ENCODE measurements at regions not wholly inside any gene's neighbourhood (a gene's known extent, or its start where the extent isn't known, plus 50 kb on each side); places are given as distances from the start of the nearest gene placed in this dataset.
"Not testable (repeated sequence)": the region's sequence is repeated elsewhere in the genome, so short reads cannot be mapped to it uniquely, and the experiment has no call there.

DNA sequence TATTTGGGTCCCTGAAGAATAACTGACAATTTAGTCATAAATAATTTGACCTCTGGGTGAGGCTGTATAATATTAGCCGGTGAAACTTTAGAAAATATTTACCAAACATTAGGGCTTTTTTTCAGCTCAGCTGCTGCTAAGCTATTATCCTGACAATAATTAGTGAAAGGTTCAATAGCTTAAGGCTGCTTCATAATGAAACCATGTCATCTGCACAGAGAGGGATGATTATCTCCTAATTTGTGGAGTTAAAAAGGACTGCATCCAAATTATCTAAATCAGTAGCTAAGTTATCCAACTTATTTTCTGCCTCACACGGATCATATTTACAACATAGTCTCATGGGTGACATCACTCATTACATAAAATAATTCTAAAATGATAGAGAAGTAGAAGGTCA, 1249.8 kb downstream of the RAPGEF2 start:
- 61% methylated on average over 2 of the region's 2 CpGs for WGBS
- Histone ChIP-seq H3K4me1 (no peaks in the 10 kb centered on the region), H3K27ac (replicated peaks in 1 of 4) (no peak overlapping the region), H3K27me3 (no peaks in the 10 kb centered on the region), H3K36me3 (no peaks in the 10 kb centered on the region), H3K9me3 (no peaks in the 10 kb centered on the region), H3K4me3 (no peak overlapping the region)
- no peak for TF ChIP-seq EP300 (IDR thresholded peaks at IDR 0.05)
- TF ChIP-seq CTCF (IDR thresholded peaks at IDR 0.05), result no peak
- TF ChIP-seq POLR2A (IDR thresholded peaks at IDR 0.05; ENCODE audit: low read depth), result no peak
- no peak for TF ChIP-seq POLR2AphosphoS5 (IDR thresholded peaks at IDR 0.05)
- DNase-seq (ENCODE audit: extremely low spot score), result no peak
- intact Hi-C loops (cut with DNase I), result no loop called here

DNA sequence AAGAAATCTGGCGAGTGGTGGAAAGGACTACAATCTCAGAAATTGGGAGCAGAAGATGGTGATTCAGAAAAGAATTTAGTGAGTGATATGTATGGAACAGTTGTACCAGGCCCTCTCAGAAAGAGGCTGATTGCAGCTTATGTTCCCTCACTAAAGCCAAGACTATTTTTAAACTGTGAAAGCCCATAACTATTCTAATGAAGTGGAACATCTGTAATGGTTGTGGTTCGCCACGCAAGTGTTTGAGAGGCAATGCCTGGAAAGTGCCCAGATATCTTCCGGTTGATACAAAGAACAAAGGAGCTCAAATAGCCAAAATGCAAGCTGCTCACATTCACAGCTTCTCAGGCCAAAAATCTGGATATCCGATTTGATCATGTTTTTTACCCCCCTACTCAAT, 1250.7 kb downstream of the RAPGEF2 start:
- H3K27me3 ChIP-seq, result no peaks in the 10 kb centered on the region
- DNase-seq (ENCODE audit: extremely low spot score), result no peak
- H3K4me1 ChIP-seq, result no peaks in the 10 kb centered on the region
- no peak for TF ChIP-seq POLR2A (IDR thresholded peaks at IDR 0.05; ENCODE audit: low read depth)
- no peak for TF ChIP-seq CTCF (IDR thresholded peaks at IDR 0.05)
- TF ChIP-seq EP300 (IDR thresholded peaks at IDR 0.05), result no peak
- no peak for TF ChIP-seq POLR2AphosphoS5 (IDR thresholded peaks at IDR 0.05)
- no peak overlapping the region for H3K27ac ChIP-seq (replicated peaks in 1 of 4)
- H3K36me3 ChIP-seq, result no peaks in the 10 kb centered on the region
- WGBS, result 73% methylated on average over 5 of the region's 5 CpGs
- intact Hi-C loops (cut with DNase I), result no loop called here
- no peak overlapping the region for H3K4me3 ChIP-seq
- H3K9me3 ChIP-seq, result no peaks in the 10 kb centered on the region

- 81% methylated on average over 3 of the region's 3 CpGs for WGBS
- intact Hi-C loops (cut with DNase I), result no loop called here
- no peaks in the 10 kb centered on the region for H3K36me3 ChIP-seq
- H3K4me1 ChIP-seq, result no peaks in the 10 kb centered on the region
- no peaks in the 10 kb centered on the region for H3K27me3 ChIP-seq
- H3K4me3 ChIP-seq, result no peak overlapping the region
- no peaks in the 10 kb centered on the region for H3K9me3 ChIP-seq
- DNase-seq (ENCODE audit: extremely low spot score), result no peak
- no peak overlapping the region for H3K27ac ChIP-seq (replicated peaks in 1 of 4)
- TF ChIP-seq POLR2AphosphoS5 (IDR thresholded peaks at IDR 0.05) (no peak), POLR2A (IDR thresholded peaks at IDR 0.05; ENCODE audit: low read depth) (no peak), CTCF (IDR thresholded peaks at IDR 0.05) (no peak), EP300 (IDR thresholded peaks at IDR 0.05) (no peak)
These were observed 1259.6 kb downstream of the RAPGEF2 start for GRCh38 chr4:160362478-160362877.

DNA sequence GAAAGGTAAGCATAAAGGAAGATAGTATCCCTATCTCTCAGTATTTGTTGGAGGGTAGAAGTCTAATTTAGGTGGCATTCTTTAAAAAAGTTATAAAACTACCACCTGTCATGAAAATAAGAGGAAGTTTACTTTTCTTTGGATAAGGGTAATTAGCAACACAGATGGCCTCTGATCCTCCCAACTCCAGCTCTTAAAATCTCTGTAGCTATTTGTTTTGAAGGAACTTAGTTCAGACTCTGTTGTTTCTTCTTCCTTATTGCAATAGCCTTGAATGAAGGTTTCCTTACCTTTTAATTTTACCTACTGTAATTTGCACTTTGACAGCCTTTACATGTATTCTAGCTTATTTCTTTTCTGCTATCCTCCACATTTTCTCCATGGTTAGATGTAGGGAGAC, 1261.3 kb downstream of the RAPGEF2 start:
- TF ChIP-seq POLR2AphosphoS5 (IDR thresholded peaks at IDR 0.05), result no peak
- no peak for TF ChIP-seq POLR2A (IDR thresholded peaks at IDR 0.05; ENCODE audit: low read depth)
- no peak for TF ChIP-seq CTCF (IDR thresholded peaks at IDR 0.05)
- no peak for TF ChIP-seq EP300 (IDR thresholded peaks at IDR 0.05)
- Histone ChIP-seq H3K36me3 (no peaks in the 10 kb centered on the region), H3K4me3 (no peak overlapping the region), H3K27me3 (no peaks in the 10 kb centered on the region), H3K9me3 (no peaks in the 10 kb centered on the region), H3K4me1 (no peaks in the 10 kb centered on the region), H3K27ac (replicated peaks in 1 of 4) (no peak overlapping the region)
- DNase-seq (ENCODE audit: extremely low spot score), result no peak
- intact Hi-C loops (cut with DNase I), result no loop called here

DNA sequence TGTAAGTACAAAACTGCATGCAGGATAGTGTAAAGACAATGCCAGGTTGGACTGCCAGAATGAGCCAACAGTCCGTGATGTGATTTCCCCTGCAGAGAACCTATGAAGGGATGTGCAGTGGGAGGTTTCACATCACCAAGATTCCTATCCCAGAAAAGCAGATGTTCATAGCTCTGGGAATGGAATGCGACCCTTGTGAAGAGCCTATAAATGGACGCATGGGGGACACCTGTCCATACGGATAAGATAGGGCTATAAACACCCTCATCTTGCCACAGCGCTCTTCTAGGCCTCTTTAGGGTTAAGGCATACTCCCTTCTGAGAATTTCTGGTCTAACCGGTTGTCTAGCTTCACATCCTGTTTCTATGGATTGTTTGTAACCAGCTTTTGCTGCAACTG, 1261.8 kb downstream of the RAPGEF2 start:
- H3K36me3 ChIP-seq; H3K4me1 ChIP-seq; H3K27me3 ChIP-seq; H3K4me3 ChIP-seq; intact Hi-C loops (cut with DNase I); DNase-seq (ENCODE audit: extremely low spot score); H3K27ac ChIP-seq (replicated peaks in 1 of 4); H3K9me3 ChIP-seq: not testable (repeated sequence)
- 64% methylated on average over 6 of the region's 6 CpGs for WGBS

DNA sequence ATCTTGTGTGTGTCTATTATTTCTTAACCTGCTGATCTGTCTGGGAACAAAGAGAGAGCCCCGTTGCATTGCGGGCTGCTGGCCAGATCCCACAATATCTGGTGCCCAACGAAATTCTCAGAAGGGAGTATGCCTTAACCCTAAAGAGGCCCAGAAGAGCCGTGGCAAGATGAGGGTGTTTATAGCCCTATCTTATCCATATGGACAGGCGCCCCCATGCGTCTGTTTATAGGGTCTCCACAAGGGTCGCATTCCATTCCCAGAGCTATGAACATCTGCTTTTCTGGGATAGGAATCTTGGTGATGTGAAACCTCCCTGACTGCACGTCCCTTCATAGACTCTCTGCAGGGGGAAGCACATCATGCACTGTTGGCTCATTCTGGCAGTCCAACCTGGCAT, 1262.5 kb downstream of the RAPGEF2 start:
- intact Hi-C loops (cut with DNase I); H3K9me3 ChIP-seq; H3K27ac ChIP-seq (replicated peaks in 1 of 4); H3K36me3 ChIP-seq; DNase-seq (ENCODE audit: extremely low spot score); H3K4me3 ChIP-seq; H3K27me3 ChIP-seq; H3K4me1 ChIP-seq: not testable (repeated sequence)
- 41% methylated on average over 8 of the region's 8 CpGs for WGBS

All from esophagus muscularis mucosa (tissue), 4 donors.